HG03442 (cell line): ENCODE measurements at regions not wholly inside any gene's neighbourhood (a gene's known extent, or its start where the extent isn't known, plus 50 kb on each side); places are given as distances from the start of the nearest gene placed in this dataset.
"Not testable (repeated sequence)": the region's sequence is repeated elsewhere in the genome, so short reads cannot be mapped to it uniquely, and the experiment has no call there.

Experiments
- ATAC-seq: cut with Tn5 transposase; IDR thresholded peaks from one replicate; pipeline ENCODE4 v1.9.1; 2021; ENCODE audit warnings: mild to moderate bottlenecking, moderate library complexity; ENCODE audit not compliant: unreplicated experiment

DNA sequence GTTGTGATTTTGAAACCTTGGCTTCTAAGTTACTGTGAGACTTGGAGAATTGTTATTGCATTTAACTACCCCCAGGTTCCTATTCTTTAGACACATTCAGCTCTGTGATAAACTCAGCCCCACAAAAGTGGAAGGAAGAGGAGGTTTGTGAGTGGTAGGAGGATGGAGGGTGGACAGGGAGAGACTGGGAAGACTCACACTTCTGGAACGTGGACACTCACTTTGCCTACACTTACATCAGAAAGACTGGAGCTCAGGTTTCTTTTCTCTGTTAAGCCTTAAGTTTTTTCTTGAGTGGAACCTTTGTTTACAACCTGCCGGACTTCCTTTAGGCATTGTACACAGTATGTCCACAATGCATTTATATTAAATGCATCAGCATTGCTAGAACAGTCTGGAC is 99.0 kb downstream of the AREG start:
- ATAC-seq: no peak

DNA sequence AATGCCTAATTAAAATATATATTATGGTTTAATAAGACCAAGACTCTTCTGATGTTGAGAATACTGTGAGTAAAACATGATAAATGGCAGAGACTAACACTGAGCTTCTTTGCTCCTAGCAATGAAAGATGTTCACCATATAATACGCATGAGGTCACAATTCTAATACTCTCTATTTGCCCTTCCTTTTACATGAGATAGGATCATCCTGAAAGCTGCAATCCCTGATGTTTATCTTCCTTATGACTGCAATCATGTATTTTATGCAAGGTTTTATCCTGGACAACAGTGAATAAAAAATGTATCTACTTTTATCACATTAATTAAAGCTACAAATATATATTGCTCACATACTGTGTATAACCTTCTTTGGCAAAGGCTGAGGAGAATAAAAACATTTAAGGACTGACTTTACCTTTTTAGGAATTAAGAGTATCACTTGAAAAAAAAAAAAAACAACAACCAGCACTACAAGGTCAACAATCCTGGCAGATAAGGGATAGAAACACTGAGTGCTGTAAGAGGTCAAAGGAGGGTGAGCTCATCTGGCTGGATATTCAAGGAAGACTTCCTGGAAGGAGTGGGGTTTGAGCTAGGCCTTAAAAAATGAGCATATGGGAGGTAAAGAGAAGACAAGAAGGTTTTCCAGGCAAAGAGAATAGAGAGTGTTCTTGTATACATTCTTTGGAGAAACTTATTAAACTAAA is 99.9 kb downstream of the AREG start:
- no peak for ATAC-seq

DNA sequence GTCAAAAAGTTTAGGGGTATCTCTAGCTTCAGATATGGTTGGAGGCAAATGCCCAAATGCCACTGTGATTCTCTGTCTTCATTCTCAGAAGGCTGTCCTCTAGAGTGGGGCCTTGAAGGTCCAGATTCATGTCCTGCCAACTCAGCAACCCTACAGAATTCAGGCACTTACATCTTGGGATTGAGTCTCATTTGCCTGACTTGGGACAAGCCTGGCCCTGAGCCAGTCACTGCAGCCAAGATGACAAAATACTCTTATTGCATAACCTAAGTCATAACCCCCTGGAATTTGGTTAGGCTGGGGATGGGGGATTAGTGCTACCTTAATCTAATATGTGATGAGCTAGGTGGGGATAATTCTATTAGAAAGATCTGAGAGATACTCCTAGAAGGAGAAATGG is 100.5 kb downstream of the AREG start:
- no peak for ATAC-seq

DNA sequence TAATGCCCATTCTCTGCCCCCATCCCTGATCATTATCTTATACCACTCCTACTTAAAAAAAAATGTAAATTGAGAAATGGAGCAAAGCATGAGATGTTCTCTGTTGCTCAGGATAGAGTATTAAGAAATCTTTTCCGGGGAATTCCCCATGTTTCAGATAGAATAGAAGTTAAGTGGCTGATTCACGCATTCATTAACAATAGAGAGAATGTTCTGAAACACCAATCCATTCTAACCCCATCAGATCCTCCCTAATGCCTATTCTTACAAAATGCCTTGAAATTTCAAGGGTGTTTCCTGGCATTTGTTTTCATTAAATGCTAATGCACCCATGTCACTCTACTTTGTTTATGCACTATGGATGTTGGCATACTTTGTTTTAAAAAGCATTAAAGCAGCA is 101.1 kb downstream of the AREG start:
- ATAC-seq: no peak

DNA sequence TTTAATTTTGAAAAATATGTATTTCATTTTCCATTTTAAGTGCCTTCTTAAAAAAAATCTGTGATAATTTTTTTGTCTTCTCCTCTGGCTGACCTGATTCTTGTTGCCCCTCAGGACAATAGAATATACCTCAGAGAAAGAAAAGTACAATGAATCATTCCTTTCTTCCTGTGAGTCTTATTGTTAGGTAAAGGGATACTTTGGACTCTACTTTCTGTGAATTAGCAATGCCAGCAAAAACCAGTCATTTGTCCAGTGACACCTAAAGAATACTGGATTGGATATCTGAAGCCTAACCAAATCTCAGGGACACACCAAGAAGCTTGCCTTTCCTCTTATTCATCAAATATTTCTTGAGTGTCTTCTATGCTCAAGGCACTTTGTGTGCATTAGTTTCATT is 102.1 kb downstream of the AREG start:
- no peak for ATAC-seq

DNA sequence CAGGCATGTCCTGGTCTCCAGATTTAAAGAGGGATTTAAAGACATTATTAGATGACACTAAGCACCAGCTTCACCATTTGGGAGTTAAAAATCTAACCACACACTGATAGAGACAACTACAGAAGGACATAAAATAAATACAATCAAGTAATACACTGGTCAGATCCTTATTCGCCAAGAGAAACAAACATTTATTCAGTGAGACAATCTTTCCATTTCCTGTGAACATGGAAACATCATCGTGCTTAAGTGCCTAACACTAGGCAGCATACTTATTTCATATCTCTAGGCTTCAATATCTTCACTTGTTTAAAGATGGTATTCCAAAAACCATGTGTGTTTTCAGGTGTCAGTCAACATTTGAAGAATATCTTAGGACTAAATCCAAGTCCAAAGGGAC is 103.6 kb downstream of the AREG start:
- ATAC-seq: no peak

DNA sequence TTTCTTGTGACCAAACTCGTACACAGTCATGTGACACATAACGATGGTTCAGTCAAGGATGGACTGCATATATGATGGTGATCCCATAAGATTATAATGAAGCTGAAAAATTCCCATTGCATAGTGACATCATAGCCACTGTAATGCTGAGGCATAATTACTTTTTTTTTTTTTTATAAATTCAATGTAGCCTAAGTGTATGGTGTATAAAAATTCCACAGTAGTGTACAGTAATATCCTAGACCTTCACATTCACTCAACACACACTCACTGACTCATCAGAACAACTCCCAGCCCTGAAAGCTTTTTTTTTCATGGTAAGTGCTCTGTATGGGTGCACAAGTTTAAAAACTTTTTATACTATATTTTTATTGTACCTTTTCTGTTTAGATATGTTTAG is 105.0 kb downstream of the AREG start:
- ATAC-seq: no peak

DNA sequence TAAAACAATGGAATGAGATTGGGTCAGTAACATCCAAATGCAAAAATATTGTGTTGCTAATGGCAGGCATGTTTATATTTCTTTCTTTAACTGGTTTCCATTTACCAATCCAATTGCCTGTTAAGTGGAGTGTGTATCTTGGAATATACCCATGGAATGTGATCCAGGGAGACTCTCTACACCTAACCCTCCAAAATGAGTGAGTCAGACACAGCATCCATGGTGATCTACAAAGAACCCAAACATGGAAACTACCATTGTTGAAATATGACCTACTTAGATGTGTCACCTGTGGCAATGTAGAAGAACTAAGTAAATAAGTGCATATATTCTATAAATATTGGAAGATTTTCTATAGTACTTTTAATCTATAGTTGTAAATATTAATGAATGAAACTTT is 110.3 kb downstream of the AREG start:
- no peak for ATAC-seq

DNA sequence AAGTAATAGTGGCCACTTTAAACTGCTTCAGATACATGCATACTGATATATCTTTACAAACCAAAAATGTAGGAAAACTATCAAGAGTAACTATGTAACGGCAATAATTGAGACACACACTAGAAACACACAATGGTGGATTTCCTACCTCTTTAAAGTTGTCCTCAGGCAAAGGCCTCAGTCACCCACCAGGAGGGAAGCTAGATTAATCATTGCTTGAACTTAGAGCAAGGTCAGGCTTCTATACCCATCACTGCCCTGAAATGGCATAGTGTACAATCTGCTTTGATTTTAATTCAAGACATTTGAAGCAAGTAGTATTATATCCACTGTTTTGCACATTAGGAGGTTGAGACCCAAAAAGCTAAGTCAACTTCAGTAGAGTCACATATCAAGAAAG is 110.9 kb downstream of the AREG start:
- ATAC-seq: no peak

DNA sequence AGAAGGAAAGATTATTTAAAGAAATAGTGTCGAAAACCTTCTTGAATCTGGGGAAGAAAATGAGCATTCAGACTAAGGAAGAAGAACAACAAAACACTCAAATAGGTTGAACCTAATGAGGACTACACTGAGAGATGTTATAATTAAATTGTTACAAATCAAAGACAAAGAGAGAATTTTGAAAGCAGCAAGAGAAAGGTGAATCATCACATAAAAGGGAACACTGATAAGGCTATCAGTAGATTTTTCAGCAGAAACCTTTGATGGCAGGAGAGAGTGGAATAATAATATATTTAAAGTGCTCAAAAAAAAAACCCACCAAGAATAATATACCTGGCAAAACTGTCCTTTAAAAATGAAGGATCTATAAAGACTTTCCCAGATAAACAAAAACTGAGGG is 114.9 kb downstream of the AREG start:
- no peak for ATAC-seq

DNA sequence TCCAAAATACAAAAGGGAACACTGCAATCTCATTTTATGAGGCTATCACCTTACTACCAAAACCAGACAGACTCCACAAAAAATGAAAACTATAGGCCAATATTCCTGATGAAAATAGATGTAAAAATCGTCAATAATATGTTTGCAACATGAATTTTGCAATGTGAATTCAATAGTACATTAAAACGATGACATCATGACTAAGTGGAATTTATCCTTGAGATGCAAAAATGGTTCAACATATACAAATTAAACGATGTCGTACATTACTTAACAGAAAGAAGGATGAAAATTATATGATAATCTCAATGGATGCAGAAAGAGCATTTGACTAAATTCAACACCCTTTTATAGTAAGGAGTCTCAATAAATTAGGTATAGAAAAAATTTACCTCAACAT is 123.0 kb downstream of the AREG start:
- no peak for ATAC-seq

DNA sequence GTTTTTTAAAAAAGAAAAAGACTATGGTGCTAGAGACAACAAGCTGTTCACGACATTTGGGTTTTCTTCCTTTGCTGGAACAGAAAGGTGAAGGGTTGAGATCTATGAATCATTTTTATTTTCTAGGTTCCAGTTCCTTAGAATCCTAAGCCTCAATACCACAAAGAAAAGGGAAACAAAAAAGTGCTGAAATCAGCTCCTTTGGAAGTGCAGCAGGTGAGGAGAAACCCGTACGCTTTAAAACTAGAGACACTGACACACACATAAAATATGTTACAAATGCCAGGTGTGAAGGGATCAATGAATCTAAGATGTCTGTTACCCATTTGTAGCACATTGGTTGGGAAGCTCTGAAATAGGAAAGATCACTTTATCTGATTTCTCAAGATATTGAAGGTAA is 125.2 kb downstream of the AREG start:
- ATAC-seq: no peak

DNA sequence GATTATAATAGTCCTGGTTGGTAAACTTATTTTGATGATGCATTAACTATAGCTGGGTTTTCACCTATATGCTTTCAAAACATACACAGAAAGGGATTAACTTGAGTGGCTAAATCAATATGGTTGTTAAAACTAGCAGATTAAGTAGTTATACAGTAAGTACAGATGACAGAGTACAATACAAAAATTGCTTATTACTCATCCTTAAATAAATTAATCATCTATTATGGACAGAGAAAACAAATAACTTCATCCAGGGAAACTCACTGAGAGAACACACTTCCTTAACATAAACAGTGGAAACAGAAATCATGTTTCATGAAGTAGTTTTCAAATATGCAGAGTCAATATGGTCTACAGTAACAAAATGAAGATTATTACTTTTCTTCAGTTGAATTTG is 133.4 kb downstream of the AREG start:
- ATAC-seq: no peak

DNA sequence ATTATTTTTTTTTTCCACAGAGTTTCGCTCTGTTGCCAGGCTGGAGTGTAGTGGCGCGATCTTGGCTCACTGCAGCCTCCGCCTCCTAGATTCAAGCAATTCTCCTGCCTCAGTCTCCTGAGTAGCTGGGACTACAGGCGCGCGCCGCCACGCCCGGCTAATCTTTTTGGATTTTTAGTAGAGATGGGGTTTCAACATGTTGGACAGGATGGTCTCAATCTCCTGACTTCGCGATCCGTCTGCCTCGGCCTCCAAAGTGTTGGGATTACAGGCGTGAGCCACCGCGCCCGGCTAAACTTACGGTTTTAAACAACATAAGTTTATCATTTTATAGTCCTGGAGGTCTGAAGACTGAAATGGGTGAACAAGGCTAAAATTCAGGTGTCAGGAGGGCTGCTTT is 133.9 kb downstream of the AREG start:
- ATAC-seq: not testable (repeated sequence)

DNA sequence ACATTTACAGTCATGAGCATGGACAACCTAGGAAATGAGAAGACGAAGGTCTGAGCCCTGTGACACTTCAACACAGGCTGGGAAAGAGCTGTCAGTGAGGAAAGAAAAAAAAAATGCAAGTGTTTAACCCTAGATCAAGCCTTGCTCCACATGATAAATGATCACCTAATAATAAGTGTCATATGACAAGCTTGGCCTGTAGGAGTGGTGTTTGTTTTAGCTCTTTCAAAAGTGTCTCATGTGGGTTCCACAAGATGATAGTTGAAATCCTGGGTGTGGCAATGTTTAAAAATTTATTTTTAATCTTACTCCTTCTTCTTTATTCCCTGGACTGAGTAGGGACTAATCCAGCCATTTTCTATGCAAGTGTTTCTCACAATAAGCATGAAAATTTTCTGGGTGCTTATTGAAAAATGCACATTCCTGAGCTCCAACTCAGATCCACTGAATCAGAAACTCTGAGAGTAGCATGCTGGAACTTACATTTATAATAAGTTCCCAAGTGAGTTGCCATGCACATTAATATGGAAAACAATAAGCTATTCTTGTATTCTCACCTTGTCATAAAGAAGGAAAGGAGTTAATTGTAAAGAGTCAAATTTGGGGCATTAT is 138.3 kb downstream of the AREG start:
- no peak for ATAC-seq

DNA sequence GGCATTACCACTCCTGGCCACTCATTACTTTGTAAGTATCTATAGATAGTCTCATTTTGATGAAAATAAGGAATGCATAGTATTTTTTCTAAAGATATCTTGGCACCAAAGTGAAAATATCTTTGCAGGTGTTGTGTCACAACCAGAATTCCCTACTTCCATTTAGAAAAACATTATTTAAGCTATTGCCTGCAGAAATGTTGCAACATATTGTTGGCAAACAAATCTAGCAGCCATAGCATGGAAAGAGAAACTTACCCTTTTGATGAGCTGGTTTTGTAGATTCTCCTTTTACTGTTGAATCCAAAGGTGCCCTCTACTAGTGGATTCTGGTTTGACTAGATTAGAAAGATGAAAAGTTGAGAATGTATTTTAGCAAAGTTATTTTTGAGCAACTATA is 138.8 kb downstream of the AREG start:
- ATAC-seq: no peak

DNA sequence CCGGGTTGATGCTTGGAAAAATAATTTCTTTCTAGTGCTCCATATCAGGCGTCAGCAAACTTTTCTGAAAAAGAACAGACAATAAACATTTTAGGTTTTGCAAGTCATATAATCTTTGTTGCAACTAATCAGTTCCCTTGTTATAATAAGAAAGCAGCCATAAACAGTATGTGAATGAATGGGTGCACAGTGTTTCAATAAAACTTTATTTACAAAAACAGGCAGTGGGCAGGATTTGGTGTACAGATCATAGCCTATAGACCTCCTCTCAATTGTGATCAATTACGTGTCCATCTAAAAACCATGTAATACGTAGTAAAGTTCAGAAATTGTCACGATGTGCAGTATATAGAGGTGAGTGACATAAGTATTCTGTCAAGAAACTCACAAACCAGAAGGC is 143.4 kb downstream of the AREG start:
- ATAC-seq: no peak

DNA sequence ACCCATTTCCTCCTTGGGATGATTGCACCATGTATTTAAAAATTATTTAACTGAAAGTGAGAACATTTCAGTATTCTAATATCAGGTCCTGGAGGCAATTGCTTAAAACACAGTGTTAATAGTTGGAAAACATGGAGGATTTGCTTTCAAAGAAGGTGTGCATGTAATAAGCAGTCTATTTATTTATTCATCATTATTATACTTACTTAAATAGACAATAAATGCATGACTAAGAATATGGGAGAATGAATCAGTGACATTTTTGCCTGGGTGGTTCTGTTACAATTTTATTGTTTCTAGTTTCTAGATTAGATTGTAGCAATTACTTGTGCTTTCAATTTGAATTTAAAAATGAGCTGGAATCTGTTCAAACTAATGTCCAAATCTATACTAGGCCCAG is 145.5 kb downstream of the AREG start:
- ATAC-seq: no peak

DNA sequence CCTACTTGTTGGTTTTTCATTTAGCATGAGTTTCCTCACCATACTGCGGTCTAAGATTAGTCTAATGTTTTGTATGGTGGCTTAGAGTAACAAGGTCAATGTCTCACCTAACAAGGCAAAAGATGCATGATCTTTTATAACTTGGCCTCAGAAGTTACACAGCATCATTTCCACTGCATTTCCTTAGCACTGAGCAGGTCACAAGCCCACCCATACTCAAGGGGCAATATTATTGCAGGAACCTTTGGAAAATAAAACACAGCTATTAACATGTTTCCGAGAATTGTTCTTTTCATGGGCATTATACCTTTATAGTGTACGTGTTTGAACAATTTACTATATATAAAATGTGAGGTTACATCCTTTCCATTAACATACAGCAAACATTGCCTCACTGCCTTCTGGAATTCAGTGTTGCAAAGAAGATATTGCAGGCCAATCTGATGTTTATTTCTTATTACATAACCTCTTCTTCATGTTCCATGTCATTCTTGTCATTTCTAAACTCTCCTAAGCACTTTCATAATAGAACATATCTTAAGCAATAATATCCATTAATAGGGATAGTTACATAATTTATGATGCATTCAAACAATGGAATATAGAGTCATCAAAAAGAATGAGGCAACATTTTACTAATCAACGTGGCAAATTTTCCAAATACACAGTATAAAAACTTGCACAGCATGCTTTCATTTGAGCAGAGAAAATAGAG is 153.8 kb downstream of the AREG start:
- no peak for ATAC-seq

DNA sequence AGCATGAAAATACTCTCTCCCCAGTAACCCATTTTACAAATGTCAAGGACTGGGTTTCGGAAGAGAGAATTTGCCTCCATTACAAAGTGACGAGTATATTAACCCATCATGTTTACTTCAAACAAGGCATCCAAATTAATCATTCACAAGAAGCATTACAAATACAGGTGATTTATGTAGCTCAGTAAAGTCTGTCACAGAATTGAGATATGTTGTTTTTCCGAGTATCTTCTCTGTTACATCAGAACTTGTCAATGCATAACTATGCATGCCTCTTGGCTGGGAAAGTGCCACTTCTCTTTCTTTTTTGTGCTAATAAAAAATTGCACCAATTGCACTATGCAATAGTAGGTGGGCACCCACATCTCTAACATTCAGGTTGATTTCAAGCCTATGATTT is 158.2 kb downstream of the AREG start:
- no peak for ATAC-seq

DNA sequence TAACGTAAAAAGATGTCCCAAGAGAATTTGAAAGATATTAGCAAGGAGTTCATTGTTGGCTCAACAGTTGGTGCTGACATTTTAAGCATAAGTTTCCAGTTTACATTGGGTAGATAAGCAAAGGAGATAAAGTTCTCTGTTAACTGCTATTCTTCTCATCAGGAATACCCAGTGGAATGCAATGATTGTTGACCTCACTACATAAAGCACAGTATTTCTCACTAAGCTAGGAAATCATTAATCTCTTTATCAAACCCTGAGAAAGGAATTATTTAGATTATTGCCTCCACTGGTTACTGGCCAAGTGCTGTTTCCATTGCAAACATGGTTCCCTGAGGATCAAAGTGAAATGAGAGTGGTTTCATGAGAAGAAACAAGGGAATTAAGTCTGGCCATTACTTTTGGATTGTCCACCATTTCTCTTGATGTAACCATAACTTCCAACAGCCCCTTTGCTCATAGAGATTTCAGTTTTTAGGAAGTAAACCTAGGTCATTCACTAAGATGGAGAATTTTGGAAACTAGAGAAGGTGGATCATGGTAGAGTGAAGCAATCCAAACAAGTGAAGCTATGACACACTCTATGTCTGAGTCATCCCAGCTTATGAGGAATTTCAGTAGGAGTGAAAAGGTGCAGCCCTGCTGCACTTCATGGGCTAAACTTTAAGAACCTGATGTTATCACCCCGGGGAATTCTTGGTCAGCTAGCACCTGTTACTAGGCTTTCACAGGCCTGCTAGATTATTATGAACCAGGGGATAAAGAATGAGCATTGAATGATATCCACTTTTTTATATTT is 163.4 kb downstream of the AREG start:
- no peak for ATAC-seq

DNA sequence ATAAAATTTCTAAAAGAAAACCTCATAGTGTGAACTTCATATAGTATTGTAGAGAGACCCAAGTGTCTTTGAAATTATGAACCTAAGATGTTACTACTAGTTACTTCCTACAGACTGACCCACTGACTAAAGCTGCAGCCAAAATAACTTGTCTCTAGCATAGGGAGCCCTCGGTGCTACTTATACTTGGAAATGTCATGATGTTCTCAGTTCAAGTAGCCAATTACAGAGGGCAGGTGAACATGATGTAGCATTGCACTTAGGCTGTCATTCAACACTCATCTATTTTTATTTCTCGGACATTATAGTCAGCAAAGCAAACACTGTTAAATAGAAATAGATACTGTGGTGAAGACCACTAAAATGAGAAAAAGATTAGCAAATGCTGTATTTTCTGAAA is 165.6 kb downstream of the AREG start:
- no peak for ATAC-seq
